DOHH2 (cell line): ENCODE measurements at regions not wholly inside any gene's neighbourhood (a gene's known extent, or its start where the extent isn't known, plus 50 kb on each side); places are given as distances from the start of the nearest gene placed in this dataset.

Experiments
- H3F3A ChIP-seq: fragments of 200-600 bp; sonication (generic), shearing (Covaris generic); 2 replicates; pipeline ENCODE4 v1.6.0; 2016; ENCODE audit warnings: antibody characterized with exemption, mild to moderate bottlenecking; ENCODE audit not compliant: control insufficient read depth, insufficient read depth
- H3K27ac ChIP-seq: fragments of 200-600 bp; sonication (generic); 2 replicates; pipeline ENCODE4 v1.5.1; 2014; ENCODE audit warnings: low read depth, mild to moderate bottlenecking, low read length, moderate library complexity
- H3K27me3 ChIP-seq: fragments of 200-600 bp; sonication (generic); 2 replicates; pipeline ENCODE4 v1.6.1; 2014; ENCODE audit warnings: mild to moderate bottlenecking, low read length, mixed read lengths; ENCODE audit not compliant: control insufficient read depth
- H3K36me3 ChIP-seq: fragments of 200-600 bp; sonication (generic); 2 replicates; pipeline ENCODE4 v1.6.1; 2014; ENCODE audit warnings: mild to moderate bottlenecking, low read length, moderate library complexity, mixed read lengths; ENCODE audit not compliant: control insufficient read depth
- H3K4me1 ChIP-seq: fragments of 200-600 bp; sonication (generic); 2 replicates; pipeline ENCODE4 v1.6.1; 2014; ENCODE audit warnings: mild to moderate bottlenecking, low read length, mixed read lengths; ENCODE audit not compliant: control insufficient read depth
- H3K4me2 ChIP-seq: fragments of 200-600 bp; sonication (generic); 2 replicates; pipeline ENCODE4 v1.6.0; 2014; ENCODE audit warnings: mild to moderate bottlenecking, low read length, moderate library complexity
- H3K4me3 ChIP-seq: fragments of 200-600 bp; sonication (generic); 2 replicates; pipeline ENCODE4 v1.5.1; 2014; ENCODE audit warnings: mild to moderate bottlenecking, low read length, mixed read lengths
- H3K79me2 ChIP-seq: fragments of 200-600 bp; sonication (generic); 2 replicates; pipeline ENCODE4 v1.6.1; 2014; ENCODE audit warnings: mild to moderate bottlenecking, low read length, mixed read lengths; ENCODE audit not compliant: control insufficient read depth
- H3K9me2 ChIP-seq: fragments of 200-600 bp; sonication (generic); replicated peaks from 2 replicates; pipeline ENCODE4 v1.6.1; 2014; ENCODE audit warnings: mild to moderate bottlenecking, low read length, mixed read lengths; ENCODE audit not compliant: control insufficient read depth
- H3K9me3 ChIP-seq: fragments of 200-600 bp; sonication (generic); 2 replicates; pipeline ENCODE4 v1.6.1; 2014; ENCODE audit warnings: antibody characterized with exemption, low read length, mixed read lengths; ENCODE audit not compliant: control insufficient read depth, insufficient read depth
- H4K20me1 ChIP-seq: fragments of 200-600 bp; sonication (generic); 2 replicates; pipeline ENCODE4 v1.6.0; 2014; ENCODE audit warnings: low read depth, mild to moderate bottlenecking, antibody characterized with exemption, low read length, moderate library complexity; ENCODE audit not compliant: control insufficient read depth, insufficient read depth
- CTCF ChIP-seq: fragments of 200-600 bp; sonication (generic); IDR thresholded peaks from one replicate; pipeline ENCODE4 v1.5.1; 2014; ENCODE audit warnings: antibody characterized with exemption, mild to moderate bottlenecking, low read depth, low read length; ENCODE audit not compliant: poor library complexity, severe bottlenecking
- EZH2phosphoT487 ChIP-seq: fragments of 200-600 bp; sonication (generic); IDR thresholded peaks from 2 replicates; pipeline ENCODE4 v1.6.1; 2017; ENCODE audit warnings: borderline replicate concordance, mild to moderate bottlenecking, antibody characterized with exemption, low read length, moderate library complexity, mixed read lengths

- Histone ChIP-seq H3K36me3 (no peaks in the 10 kb centered on the region), H3K79me2 (no peaks in the 10 kb centered on the region), H3F3A (no peaks in the 10 kb centered on the region), H3K4me3 (no peak overlapping the region), H3K27me3 (no peaks in the 10 kb centered on the region), H3K9me3 (no peaks in the 10 kb centered on the region), H3K4me2 (no peak overlapping the region), H3K27ac (no peak overlapping the region), H4K20me1 (no peaks in the 10 kb centered on the region), H3K9me2 (no peaks in the 10 kb centered on the region), H3K4me1 (no peaks in the 10 kb centered on the region)
- TF ChIP-seq CTCF (no peak), EZH2phosphoT487 (no peak)
These were observed 62.4 kb upstream of the TAS2R1 start for GRCh38 chr5:9692576-9692975.

- H3K4me2 ChIP-seq = no peak overlapping the region
These were observed 61.1 kb upstream of the TAS2R1 start for GRCh38 chr5:9691261-9691660.

GRCh38 chr5:9690751-9691150 is 60.6 kb upstream of the TAS2R1 start:
- H4K20me1 ChIP-seq = no peaks in the 10 kb centered on the region
- H3K36me3 ChIP-seq = no peaks in the 10 kb centered on the region
- TF ChIP-seq CTCF (no peak), EZH2phosphoT487 (no peak)
- no peaks in the 10 kb centered on the region for H3K79me2 ChIP-seq
- no peaks in the 10 kb centered on the region for H3F3A ChIP-seq
- no peak overlapping the region for H3K4me3 ChIP-seq
- H3K27ac ChIP-seq = no peak overlapping the region
- H3K27me3 ChIP-seq = no peaks in the 10 kb centered on the region
- no peak overlapping the region for H3K4me2 ChIP-seq
- H3K9me2 ChIP-seq = no peaks in the 10 kb centered on the region
- no peaks in the 10 kb centered on the region for H3K4me1 ChIP-seq
- no peaks in the 10 kb centered on the region for H3K9me3 ChIP-seq

More at GRCh38 chr5:9691261-9691660, 61.1 kb upstream of the TAS2R1 start:
- TF ChIP-seq CTCF (no peak), EZH2phosphoT487 (no peak)
- no peak overlapping the region for H3K4me3 ChIP-seq
- no peaks in the 10 kb centered on the region for H3K79me2 ChIP-seq
- H3K4me1 ChIP-seq = no peaks in the 10 kb centered on the region
- no peaks in the 10 kb centered on the region for H4K20me1 ChIP-seq
- H3K27me3 ChIP-seq = no peaks in the 10 kb centered on the region
- H3K9me3 ChIP-seq = no peaks in the 10 kb centered on the region
- no peaks in the 10 kb centered on the region for H3K36me3 ChIP-seq
- H3F3A ChIP-seq = no peaks in the 10 kb centered on the region
- H3K27ac ChIP-seq = no peak overlapping the region
- no peaks in the 10 kb centered on the region for H3K9me2 ChIP-seq

GRCh38 chr5:9686216-9686615 is 56.1 kb upstream of the TAS2R1 start:
- TF ChIP-seq CTCF (no peak), EZH2phosphoT487 (no peak)

More at GRCh38 chr5:9686216-9686615, 56.1 kb upstream of the TAS2R1 start:
- Histone ChIP-seq H3F3A (no peaks in the 10 kb centered on the region), H3K79me2 (no peaks in the 10 kb centered on the region), H3K9me3 (no peaks in the 10 kb centered on the region), H3K4me3 (no peak overlapping the region), H3K9me2 (no peaks in the 10 kb centered on the region), H3K36me3 (no peaks in the 10 kb centered on the region), H3K27ac (no peak overlapping the region), H4K20me1 (no peaks in the 10 kb centered on the region), H3K27me3 (no peaks in the 10 kb centered on the region), H3K4me1 (no peaks in the 10 kb centered on the region), H3K4me2 (no peak overlapping the region)
